ENCODE measurements at regions not wholly inside any gene's neighbourhood (a gene's known extent, or its start where the extent isn't known, plus 50 kb on each side); places are given as distances from the start of the nearest gene placed in this dataset.
"Not testable (repeated sequence)": the region's sequence is repeated elsewhere in the genome, so short reads cannot be mapped to it uniquely, and the experiment has no call there.

DNA sequence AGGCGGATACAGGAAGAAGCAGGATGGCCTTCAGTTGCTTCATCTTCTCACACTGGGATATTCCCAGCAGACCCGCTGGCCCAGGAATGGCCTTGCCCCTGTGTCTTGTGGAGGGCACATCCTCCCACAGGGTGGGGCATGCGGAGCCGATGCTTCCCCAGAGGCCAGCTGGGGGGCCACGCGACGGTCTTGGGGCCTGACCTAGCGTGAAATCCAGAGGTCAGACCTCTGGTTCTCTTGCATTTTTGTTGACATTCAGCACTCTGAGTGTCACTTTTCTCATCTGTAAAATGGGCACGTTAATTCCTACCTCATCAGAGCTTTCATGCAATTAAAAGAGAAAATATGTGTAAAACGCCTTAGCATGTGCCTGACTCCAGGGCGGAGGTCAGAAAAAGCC, 92.1 kb upstream of the ASB18 start:
- TF ChIP-seq, protein P1, sequence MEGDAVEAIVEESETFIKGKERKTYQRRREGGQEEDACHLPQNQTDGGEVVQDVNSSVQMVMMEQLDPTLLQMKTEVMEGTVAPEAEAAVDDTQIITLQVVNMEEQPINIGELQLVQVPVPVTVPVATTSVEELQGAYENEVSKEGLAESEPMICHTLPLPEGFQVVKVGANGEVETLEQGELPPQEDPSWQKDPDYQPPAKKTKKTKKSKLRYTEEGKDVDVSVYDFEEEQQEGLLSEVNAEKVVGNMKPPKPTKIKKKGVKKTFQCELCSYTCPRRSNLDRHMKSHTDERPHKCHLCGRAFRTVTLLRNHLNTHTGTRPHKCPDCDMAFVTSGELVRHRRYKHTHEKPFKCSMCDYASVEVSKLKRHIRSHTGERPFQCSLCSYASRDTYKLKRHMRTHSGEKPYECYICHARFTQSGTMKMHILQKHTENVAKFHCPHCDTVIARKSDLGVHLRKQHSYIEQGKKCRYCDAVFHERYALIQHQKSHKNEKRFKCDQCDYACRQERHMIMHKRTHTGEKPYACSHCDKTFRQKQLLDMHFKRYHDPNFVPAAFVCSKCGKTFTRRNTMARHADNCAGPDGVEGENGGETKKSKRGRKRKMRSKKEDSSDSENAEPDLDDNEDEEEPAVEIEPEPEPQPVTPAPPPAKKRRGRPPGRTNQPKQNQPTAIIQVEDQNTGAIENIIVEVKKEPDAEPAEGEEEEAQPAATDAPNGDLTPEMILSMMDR (IDR thresholded peaks at IDR 0.05), result not testable (repeated sequence)
- TF ChIP-seq EZH2 (IDR thresholded peaks at IDR 0.05; ENCODE audit: borderline replicate concordance, insufficient read depth, low read depth, low read length, poor library complexity, severe bottlenecking), result not testable (repeated sequence)

All from B cell (primary cell).